DND-41 (cell line): ENCODE measurements at regions not wholly inside any gene's neighbourhood (a gene's known extent, or its start where the extent isn't known, plus 50 kb on each side); places are given as distances from the start of the nearest gene placed in this dataset.
"Not testable (repeated sequence)": the region's sequence is repeated elsewhere in the genome, so short reads cannot be mapped to it uniquely, and the experiment has no call there.

Source experiments
- ATAC-seq: fragments of 200-7000 bp; cut with Tn5 transposase; 3 replicates; pipeline ENCODE4 v1.9.1; 2021; ENCODE audit warnings: low read depth; ENCODE audit not compliant: insufficient read depth
- DNase-seq: peaks from one replicate; pipeline ENCODE4 v3.0.0-alpha.2; 2020
- H2AFZ ChIP-seq: 2 replicates; pipeline ENCODE4 v1.6.0; 2012; ENCODE audit warnings: low read depth, low read length
- H3K27ac ChIP-seq: 2 replicates; pipeline ENCODE4 v1.5.1; 2012; ENCODE audit warnings: low read length, inconsistent platforms
- H3K27me3 ChIP-seq: fragments of 200-600 bp; sonication (generic); 2 replicates; pipeline ENCODE4 v1.6.0; 2012; ENCODE audit warnings: low read length, mild to moderate bottlenecking, inconsistent platforms; ENCODE audit not compliant: insufficient read depth, poor library complexity
- H3K36me3 ChIP-seq: 2 replicates; pipeline ENCODE4 v1.5.1; 2012; ENCODE audit warnings: low read length, inconsistent platforms; ENCODE audit not compliant: insufficient read depth
- H3K4me1 ChIP-seq: 2 replicates; pipeline ENCODE4 v1.5.1; 2012; ENCODE audit warnings: mild to moderate bottlenecking, low read length; ENCODE audit not compliant: insufficient read depth
- H3K4me2 ChIP-seq: 2 replicates; pipeline ENCODE4 v1.6.0; 2012; ENCODE audit warnings: mild to moderate bottlenecking, moderate library complexity, low read length, inconsistent platforms; ENCODE audit not compliant: insufficient read depth
- H3K4me3 ChIP-seq, 2 experiments: fragments of 200-600 bp in 1 of 2; shearing (Covaris generic) in 1 of 2; 2 replicates each; pipeline ENCODE4 v1.5.1; 2012 to 2016; ENCODE audit warnings: inconsistent platforms in 2 of 2, low read length in 2 of 2, mild to moderate bottlenecking in 2 of 2, low read depth in 1 of 2, moderate library complexity in 1 of 2
- H3K79me2 ChIP-seq: 2 replicates; pipeline ENCODE4 v1.6.0; 2012; ENCODE audit warnings: low read length, inconsistent platforms; ENCODE audit not compliant: insufficient read depth
- H3K9ac ChIP-seq: 2 replicates; pipeline ENCODE4 v1.6.0; 2012; ENCODE audit warnings: low read depth, mild to moderate bottlenecking, inconsistent platforms, low read length, moderate library complexity
- H3K9me3 ChIP-seq: 2 replicates; pipeline ENCODE4 v1.5.1; 2012; ENCODE audit warnings: low read length, moderate library complexity, mild to moderate bottlenecking, inconsistent platforms; ENCODE audit not compliant: insufficient read depth, severe bottlenecking
- H4K20me1 ChIP-seq: 2 replicates; pipeline ENCODE4 v1.6.0; 2012; ENCODE audit warnings: low read length; ENCODE audit not compliant: insufficient read depth
- CTCF ChIP-seq: IDR thresholded peaks from 2 replicates; pipeline ENCODE4 v1.5.1; 2012; ENCODE audit warnings: borderline replicate concordance, low read length, moderate library complexity, mild to moderate bottlenecking; ENCODE audit not compliant: poor library complexity, severe bottlenecking; ENCODE audit errors: extremely low read depth
- EZH2 ChIP-seq: IDR thresholded peaks from 3 replicates; pipeline ENCODE4 v1.6.1; 2012; ENCODE audit warnings: borderline replicate concordance, low read depth, mild to moderate bottlenecking, moderate library complexity, low read length, inconsistent platforms; ENCODE audit not compliant: severe bottlenecking

GRCh38 chr7:3159039-3159438 lies 115.4 kb upstream of the CARD11 start:
- no peak for ATAC-seq
- H3K4me2 ChIP-seq: no peak overlapping the region
- H2AFZ ChIP-seq: no peak overlapping the region
- no peak overlapping the region for H3K27ac ChIP-seq
- peaks cover 5% of the 10 kb centered on the region for H3K27me3 ChIP-seq
- H4K20me1 ChIP-seq: no peaks in the 10 kb centered on the region
- no peak overlapping the region for H3K9ac ChIP-seq
- H3K9me3 ChIP-seq: no peaks in the 10 kb centered on the region
- H3K79me2 ChIP-seq: no peaks in the 10 kb centered on the region
- no peak for DNase-seq
- TF ChIP-seq CTCF (no peak), EZH2 (no peak)
- no peaks in the 10 kb centered on the region for H3K4me1 ChIP-seq
- no peak overlapping the region for H3K4me3 ChIP-seq
- H3K36me3 ChIP-seq: no peaks in the 10 kb centered on the region

DNA sequence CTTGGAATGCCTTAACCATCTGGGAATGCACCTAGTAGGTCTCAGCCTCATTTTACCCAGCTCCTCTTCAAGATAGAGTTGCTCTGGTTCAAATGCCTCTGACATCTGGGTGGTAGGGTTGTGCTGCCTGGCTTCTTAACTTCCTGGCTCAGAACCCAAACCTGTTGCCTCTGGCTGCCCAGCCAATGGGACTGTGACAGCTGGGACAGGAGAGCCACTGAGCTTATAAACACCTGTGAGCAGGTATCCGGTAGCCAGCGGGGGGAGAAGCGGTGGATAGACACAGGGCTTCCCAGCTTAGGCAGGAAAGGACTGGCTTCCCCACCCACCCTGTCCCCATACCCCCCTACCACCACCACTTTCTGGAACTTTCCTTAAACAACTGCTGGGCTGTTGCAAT lies 115.8 kb upstream of the CARD11 start:
- peaks cover 5% of the 10 kb centered on the region for H3K27me3 ChIP-seq
- no peaks in the 10 kb centered on the region for H3K4me1 ChIP-seq
- H3K27ac ChIP-seq: no peak overlapping the region
- no peaks in the 10 kb centered on the region for H3K9me3 ChIP-seq
- H3K4me2 ChIP-seq: no peak overlapping the region
- H3K9ac ChIP-seq: no peak overlapping the region
- ATAC-seq (no peak), DNase-seq (no peak)
- H3K36me3 ChIP-seq: no peaks in the 10 kb centered on the region
- TF ChIP-seq EZH2 (no peak), CTCF (no peak)
- H4K20me1 ChIP-seq: no peaks in the 10 kb centered on the region
- H3K4me3 ChIP-seq: no peak overlapping the region
- H2AFZ ChIP-seq: no peak overlapping the region
- H3K79me2 ChIP-seq: no peaks in the 10 kb centered on the region

- not testable (repeated sequence) for H3K9me3 ChIP-seq, ATAC-seq, H3K79me2 ChIP-seq, DNase-seq, H3K9ac ChIP-seq, H3K4me2 ChIP-seq, H2AFZ ChIP-seq, H3K4me1 ChIP-seq, H3K36me3 ChIP-seq, H3K4me3 ChIP-seq, H3K27me3 ChIP-seq, H4K20me1 ChIP-seq, H3K27ac ChIP-seq
These were observed 116.3 kb upstream of the CARD11 start for GRCh38 chr7:3159926-3160325.

GRCh38 chr7:3162289-3162688 lies 118.6 kb upstream of the CARD11 start:
- no peaks in the 10 kb centered on the region for H3K4me1 ChIP-seq
- H3K27ac ChIP-seq: no peak overlapping the region
- H3K4me3 ChIP-seq: no peak overlapping the region
- H3K4me2 ChIP-seq: no peak overlapping the region
- TF ChIP-seq EZH2: no peak
- peak; percentile 39 for TF ChIP-seq CTCF
- no peak overlapping the region for H3K9ac ChIP-seq
- H4K20me1 ChIP-seq: no peaks in the 10 kb centered on the region
- H3K9me3 ChIP-seq: no peaks in the 10 kb centered on the region
- H3K27me3 ChIP-seq: peaks cover 5% of the 10 kb centered on the region
- H2AFZ ChIP-seq: no peak overlapping the region
- H3K36me3 ChIP-seq: no peaks in the 10 kb centered on the region
- ATAC-seq: no peak
- H3K79me2 ChIP-seq: no peaks in the 10 kb centered on the region
- DNase-seq: no peak

- H2AFZ ChIP-seq, H3K79me2 ChIP-seq, H3K36me3 ChIP-seq, H3K4me3 ChIP-seq, H3K4me2 ChIP-seq, ATAC-seq, H3K9ac ChIP-seq, DNase-seq, H3K27ac ChIP-seq, H3K9me3 ChIP-seq, H4K20me1 ChIP-seq, H3K27me3 ChIP-seq, H3K4me1 ChIP-seq: not testable (repeated sequence)
These were observed 119.1 kb upstream of the CARD11 start for GRCh38 chr7:3162798-3163197.
